ENCODE measurements at regions not wholly inside any gene's neighbourhood (a gene's known extent, or its start where the extent isn't known, plus 50 kb on each side); places are given as distances from the start of the nearest gene placed in this dataset.

DNA sequence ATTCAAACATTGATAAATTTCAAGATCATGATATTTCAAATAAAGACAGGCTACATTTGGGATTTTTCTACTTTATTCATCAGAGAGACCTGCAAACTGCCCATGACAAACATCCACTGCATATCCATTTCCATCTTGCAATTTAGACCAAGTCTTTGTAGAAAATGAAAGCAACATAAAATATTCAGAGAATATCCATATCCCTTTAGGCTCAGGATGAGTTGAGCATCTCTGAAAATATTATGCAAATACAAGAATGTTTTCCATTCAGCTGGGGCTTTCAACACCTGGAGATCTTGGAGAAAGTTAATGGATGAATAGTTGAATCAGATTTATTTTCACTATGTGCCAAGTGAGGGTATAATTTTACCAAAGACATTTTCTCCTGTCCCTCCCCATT is 103.4 kb downstream of the TUSC7 start:
- H3K4me1 ChIP-seq, result no peaks in the 10 kb centered on the region
- in situ Hi-C loops (cut with MboI; ENCODE audit: low sequenced_read_pairs in 4 of 4), result no loop called here
- no peaks in the 10 kb centered on the region for H3K27me3 ChIP-seq
- ATAC-seq (no peak), DNase-seq (no peak)
- no peaks in the 10 kb centered on the region for H3K9me3 ChIP-seq
- H3K4me3 ChIP-seq, result no peak overlapping the region
- intact Hi-C loops (cut with DNase I; ENCODE audit: low total_unique reads), result no loop called here
- no peaks in the 10 kb centered on the region for H3K36me3 ChIP-seq
- H3K27ac ChIP-seq, result no peak overlapping the region
- TF ChIP-seq POLR2A (IDR thresholded peaks at IDR 0.05), result no peak
- TF ChIP-seq, protein P1, sequence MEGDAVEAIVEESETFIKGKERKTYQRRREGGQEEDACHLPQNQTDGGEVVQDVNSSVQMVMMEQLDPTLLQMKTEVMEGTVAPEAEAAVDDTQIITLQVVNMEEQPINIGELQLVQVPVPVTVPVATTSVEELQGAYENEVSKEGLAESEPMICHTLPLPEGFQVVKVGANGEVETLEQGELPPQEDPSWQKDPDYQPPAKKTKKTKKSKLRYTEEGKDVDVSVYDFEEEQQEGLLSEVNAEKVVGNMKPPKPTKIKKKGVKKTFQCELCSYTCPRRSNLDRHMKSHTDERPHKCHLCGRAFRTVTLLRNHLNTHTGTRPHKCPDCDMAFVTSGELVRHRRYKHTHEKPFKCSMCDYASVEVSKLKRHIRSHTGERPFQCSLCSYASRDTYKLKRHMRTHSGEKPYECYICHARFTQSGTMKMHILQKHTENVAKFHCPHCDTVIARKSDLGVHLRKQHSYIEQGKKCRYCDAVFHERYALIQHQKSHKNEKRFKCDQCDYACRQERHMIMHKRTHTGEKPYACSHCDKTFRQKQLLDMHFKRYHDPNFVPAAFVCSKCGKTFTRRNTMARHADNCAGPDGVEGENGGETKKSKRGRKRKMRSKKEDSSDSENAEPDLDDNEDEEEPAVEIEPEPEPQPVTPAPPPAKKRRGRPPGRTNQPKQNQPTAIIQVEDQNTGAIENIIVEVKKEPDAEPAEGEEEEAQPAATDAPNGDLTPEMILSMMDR (IDR thresholded peaks at IDR 0.05 in 4 of 5, conservative IDR thresholded peaks at IDR 0.05 in 1 of 5), result no peak

- Histone ChIP-seq H3K4me3 (no peak overlapping the region), H3K9me3 (no peaks in the 10 kb centered on the region), H3K36me3 (no peaks in the 10 kb centered on the region), H3K4me1 (no peaks in the 10 kb centered on the region), H3K27me3 (no peaks in the 10 kb centered on the region), H3K27ac (no peak overlapping the region)
- in situ Hi-C loops (cut with MboI; ENCODE audit: low sequenced_read_pairs in 4 of 4) (no loop called here), intact Hi-C loops (cut with DNase I; ENCODE audit: low total_unique reads) (no loop called here)
- ATAC-seq (no peak), DNase-seq (no peak)
- TF ChIP-seq POLR2A (IDR thresholded peaks at IDR 0.05), result no peak
- TF ChIP-seq, protein P1 (IDR thresholded peaks at IDR 0.05 in 4 of 5, conservative IDR thresholded peaks at IDR 0.05 in 1 of 5), result no peak
Measured at GRCh38 chr3:116815321-116815720, 105.7 kb downstream of the TUSC7 start.

DNA sequence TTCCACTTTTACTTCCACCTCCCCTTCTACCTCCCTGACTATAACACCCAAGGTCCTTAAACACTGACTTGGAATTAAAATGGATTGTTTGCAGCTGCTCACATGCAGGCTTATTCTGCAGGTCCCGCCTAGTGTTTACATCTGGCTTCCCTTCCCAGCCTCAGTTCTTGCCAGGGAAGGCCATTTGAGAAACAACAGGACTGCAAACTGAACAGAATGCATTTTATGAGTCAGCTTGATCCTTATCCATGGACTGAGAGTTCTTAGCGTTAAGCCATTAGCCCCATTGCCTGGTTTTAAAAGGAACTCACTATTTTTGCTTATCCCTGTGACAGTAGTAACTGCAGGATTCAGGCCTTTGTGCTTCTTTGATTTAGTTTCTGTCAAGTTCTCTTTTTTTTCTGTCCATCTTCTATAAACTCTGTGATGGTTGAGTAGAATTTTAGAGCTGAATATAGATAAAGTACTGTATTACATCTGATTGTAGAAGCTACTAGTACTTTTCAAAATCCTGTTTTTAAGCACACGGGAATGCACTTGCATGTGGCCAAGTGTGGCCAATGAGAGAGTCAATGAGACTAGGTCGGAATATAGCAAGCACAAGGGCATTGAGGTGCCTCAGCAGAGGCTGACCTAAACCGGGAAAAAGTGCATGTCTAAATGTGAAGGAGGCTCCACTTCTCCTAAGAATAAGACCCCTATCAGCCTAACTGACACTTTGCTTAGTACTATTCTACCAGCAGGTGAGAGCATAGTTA is 106.4 kb downstream of the TUSC7 start:
- intact Hi-C loops (cut with DNase I; ENCODE audit: low total_unique reads) (no loop called here), in situ Hi-C loops (cut with MboI; ENCODE audit: low sequenced_read_pairs in 4 of 4) (no loop called here)
- Histone ChIP-seq H3K9me3 (no peaks in the 10 kb centered on the region), H3K4me3 (no peak overlapping the region), H3K27me3 (no peaks in the 10 kb centered on the region), H3K36me3 (no peaks in the 10 kb centered on the region), H3K27ac (no peak overlapping the region), H3K4me1 (no peaks in the 10 kb centered on the region)
- TF ChIP-seq POLR2A (IDR thresholded peaks at IDR 0.05), result no peak
- TF ChIP-seq, protein P1 (IDR thresholded peaks at IDR 0.05 in 4 of 5, conservative IDR thresholded peaks at IDR 0.05 in 1 of 5), result no peak
- DNase-seq (no peak), ATAC-seq (no peak)

GRCh38 chr3:116821371-116821770 is 111.8 kb downstream of the TUSC7 start:
- intact Hi-C loops (cut with DNase I; ENCODE audit: low total_unique reads), result no loop called here
- Histone ChIP-seq H3K27me3 (no peaks in the 10 kb centered on the region), H3K27ac (no peak overlapping the region), H3K4me3 (no peak overlapping the region), H3K36me3 (no peaks in the 10 kb centered on the region), H3K9me3 (no peaks in the 10 kb centered on the region), H3K4me1 (no peaks in the 10 kb centered on the region)
- DNase-seq (no peak), ATAC-seq (no peak)
- in situ Hi-C loops (cut with MboI; ENCODE audit: low sequenced_read_pairs in 4 of 4), result no loop called here
- TF ChIP-seq, protein P1 (IDR thresholded peaks at IDR 0.05 in 4 of 5, conservative IDR thresholded peaks at IDR 0.05 in 1 of 5), result no peak
- TF ChIP-seq POLR2A (IDR thresholded peaks at IDR 0.05), result no peak

DNA sequence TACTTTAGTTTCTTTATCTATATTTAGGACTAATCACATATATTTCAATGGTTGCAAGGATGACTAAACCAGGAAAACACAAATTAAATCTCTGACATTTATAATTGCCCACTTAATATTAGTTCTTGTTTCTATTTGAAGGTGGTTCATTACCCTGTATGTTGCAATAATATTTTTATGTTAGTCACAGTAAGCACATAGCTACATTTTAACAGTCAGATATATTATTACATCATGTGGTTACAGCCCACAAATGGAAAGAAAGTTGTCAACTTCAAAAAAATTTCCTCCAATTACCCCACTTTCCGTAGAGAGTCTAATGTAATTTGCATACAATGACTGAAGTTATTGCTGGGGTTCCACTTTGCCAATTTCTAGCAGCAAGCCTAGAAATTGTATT is 114.6 kb downstream of the TUSC7 start:
- H3K9me3 ChIP-seq, result no peaks in the 10 kb centered on the region
- no peaks in the 10 kb centered on the region for H3K36me3 ChIP-seq
- no peak overlapping the region for H3K4me3 ChIP-seq
- no peaks in the 10 kb centered on the region for H3K27me3 ChIP-seq
- DNase-seq (no peak), ATAC-seq (no peak)
- TF ChIP-seq, protein P1 (IDR thresholded peaks at IDR 0.05 in 4 of 5, conservative IDR thresholded peaks at IDR 0.05 in 1 of 5), result no peak
- no peak for TF ChIP-seq POLR2A (IDR thresholded peaks at IDR 0.05)
- H3K27ac ChIP-seq, result no peak overlapping the region
- in situ Hi-C loops (cut with MboI; ENCODE audit: low sequenced_read_pairs in 4 of 4) (no loop called here), intact Hi-C loops (cut with DNase I; ENCODE audit: low total_unique reads) (no loop called here)
- H3K4me1 ChIP-seq, result no peaks in the 10 kb centered on the region

Measured in gastrocnemius medialis (tissue), 4 donors.